Activated effector memory CD4-positive, alpha-beta T cell treated with anti-CD3 and anti-CD28 coated beads, Interleukin-2, amount 50 U/mL, for 16 hours (primary cell): ENCODE measurements at regions not wholly inside any gene's neighbourhood (a gene's known extent, or its start where the extent isn't known, plus 50 kb on each side); places are given as distances from the start of the nearest gene placed in this dataset.

Experiments
- DNase-seq: peaks from one replicate; pipeline ENCODE4 v3.0.0-alpha.2; 2020

- DNase-seq = no peak
Observed at GRCh38 chr1:218778257-218779126, 395.2 kb upstream of the LYPLAL1 start.

DNA sequence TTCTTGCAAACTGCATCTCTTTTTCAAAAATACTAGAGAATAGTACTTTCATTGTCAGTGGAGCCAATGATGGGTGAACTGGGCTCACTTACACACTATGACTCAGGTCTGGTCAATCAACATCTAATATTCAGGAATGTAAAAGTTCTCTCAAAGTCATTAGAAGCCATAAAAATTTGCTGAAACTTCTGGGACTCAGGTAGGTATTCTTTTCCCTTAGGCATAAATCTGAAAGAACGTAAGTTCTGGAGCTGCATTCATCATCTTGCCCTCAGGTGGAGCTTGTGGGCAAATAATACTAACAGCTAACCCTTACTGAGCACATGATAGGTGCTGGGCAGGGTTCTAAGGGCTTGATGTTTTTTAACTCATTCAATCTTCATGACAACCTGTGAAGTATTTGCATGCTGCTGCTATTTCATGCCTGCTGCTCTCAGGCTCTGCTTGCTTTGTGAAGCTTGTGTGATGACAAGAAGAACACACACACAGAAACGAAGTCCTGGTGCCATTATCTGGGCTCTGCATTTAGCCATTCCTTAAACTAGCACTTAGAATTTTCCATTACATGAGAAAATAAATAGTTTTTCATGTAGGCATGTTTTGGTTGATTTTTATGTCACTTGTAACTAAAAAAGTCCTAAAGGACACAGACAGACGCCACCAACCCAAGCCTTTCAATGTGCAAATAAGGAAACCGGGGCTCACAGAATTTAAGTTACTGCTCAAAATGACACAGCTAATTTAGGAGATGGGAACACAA is 394.2 kb upstream of the LYPLAL1 start:
- DNase-seq = no peak

DNA sequence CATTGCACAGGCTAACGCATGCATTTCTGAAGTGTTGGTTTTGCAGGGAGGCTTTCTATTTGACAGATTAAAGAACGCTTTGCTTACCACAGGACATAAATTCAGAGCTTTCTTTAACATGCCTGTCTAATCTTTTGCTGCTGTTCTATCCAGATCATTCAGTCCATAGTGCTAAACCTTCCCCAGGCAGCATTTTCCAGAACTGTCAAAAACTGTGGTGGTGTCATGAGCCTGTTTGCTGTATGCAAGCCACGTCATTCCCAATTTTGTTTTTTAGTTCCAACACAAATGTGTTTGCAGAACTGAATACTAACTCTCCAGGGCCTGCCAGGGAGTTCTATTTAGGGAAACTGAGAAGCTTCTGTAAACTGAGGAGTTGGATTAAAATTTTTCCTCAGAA is 390.5 kb upstream of the LYPLAL1 start:
- DNase-seq = no peak

DNA sequence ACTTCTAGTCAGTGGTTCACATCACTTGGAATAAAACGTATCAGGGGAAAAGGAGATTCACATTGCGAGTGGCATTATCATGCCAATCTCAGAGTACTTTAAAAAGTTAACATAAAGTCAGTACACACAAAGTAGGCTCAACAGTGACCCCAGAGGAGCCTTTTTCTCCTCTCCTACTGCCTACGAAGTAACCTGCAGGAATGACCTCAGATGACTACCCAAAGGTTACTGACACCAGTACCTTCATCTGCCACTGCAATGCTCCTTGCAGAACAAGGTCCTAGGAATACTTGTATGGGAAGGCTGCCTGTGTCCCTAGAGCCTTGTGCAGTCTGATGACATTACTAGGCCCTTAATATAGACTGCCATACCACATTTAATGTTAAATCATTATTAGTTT is 389.8 kb upstream of the LYPLAL1 start:
- no peak for DNase-seq

DNA sequence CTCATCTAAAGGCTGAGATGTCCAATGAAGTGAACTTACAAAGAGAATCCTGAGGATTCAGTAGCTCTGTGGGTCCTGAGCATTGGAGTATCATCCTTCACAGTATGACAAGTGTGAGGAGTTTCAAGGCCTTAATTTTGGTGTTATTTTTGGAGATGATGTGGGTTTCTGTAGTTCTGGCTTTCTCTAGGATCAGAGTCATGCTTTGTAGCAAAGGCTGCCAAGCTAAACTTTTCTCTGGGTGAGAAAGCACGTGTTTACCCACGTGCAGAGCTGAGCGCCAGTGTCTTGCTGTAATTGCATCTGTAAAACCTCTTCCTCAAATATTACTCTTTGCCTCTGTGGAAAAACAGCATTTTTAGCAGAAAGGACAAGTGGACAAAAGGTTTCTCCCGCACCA is 387.8 kb upstream of the LYPLAL1 start:
- no peak for DNase-seq

DNA sequence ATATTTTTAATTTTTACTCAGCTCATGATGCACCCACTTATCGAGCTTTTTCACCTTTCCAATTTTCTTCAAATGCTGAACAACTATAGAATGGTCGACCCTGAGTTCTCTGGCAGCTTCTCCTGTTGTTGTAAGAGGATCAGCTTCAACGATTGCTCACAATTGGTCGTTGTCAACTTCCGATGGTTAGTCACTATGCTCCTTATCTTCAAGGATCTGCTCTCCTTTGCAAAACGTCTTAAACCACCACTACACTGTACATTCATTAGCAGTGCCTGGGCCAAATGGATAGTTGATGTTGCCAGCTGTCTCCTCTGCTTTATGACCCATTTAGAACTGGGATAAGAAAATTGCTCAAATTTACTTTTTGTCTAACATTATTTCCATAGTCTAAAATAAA is 385.9 kb upstream of the LYPLAL1 start:
- no peak for DNase-seq

DNA sequence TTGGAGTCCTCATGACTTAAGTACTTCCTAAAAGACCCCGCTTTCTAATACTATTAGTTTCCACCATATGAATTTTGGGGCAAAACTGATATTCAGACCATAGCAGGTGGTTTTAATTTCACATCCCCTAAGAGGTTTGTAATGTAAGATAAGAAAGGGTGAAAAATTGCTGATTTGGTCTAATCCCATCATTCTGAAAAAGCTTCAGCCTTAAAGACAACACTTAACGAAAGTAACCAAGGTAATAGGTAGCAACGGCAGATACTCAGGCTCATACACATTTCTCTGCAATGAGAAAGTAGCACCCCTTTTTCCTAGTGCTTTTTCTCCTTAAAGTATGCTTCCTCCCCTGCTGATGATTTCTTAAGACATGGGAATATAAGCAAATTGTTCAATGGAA is 376.9 kb upstream of the LYPLAL1 start:
- DNase-seq = no peak

DNA sequence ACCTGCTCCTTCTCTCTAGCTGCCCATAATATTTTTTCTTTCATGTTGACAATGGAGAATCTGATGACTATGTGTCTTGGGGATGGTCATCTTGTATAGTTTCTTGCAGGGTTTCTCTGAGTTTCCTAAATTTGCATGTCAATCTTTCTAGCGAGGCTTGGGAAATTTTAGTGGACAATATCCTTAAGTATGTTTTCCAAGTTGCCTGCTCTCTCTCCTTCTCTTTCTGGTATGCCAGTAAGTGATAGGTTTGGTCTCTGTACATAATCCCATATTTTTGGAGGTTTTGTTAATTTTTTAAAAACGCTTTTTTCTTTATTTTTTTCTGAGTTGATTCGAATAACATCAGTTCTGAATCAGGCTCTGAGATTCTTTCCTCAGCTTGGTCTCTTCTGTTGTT is 370.9 kb upstream of the LYPLAL1 start:
- no peak for DNase-seq

DNA sequence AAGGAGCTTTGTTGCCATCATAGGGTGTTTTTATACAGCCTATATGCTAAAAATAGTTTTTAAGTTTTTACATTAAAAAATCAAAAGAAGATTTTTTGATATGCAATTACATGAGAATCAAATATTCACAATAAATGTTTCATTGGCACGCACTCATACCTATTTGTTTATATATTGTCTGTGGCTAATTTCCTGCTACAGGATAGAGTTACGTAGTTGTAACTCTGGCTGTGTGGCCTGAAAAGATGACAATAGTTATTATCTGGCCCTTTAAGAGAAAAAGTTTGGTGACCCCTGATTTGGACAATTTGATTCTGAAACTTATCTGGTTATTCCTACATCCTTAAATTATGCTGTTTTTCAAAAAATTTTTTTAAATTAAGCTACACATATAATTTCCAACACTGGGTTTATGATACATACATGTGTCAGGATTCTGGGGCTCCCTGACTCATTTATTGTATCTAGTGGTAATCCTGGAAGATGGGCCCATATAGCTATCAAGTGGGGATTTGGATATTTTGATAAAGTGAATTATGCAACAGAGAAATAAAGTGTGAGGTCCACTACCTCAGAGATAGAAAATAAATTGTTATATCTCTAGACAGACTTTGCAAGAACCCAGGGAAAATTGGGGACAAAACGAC is 370.2 kb upstream of the LYPLAL1 start:
- DNase-seq = no peak

DNA sequence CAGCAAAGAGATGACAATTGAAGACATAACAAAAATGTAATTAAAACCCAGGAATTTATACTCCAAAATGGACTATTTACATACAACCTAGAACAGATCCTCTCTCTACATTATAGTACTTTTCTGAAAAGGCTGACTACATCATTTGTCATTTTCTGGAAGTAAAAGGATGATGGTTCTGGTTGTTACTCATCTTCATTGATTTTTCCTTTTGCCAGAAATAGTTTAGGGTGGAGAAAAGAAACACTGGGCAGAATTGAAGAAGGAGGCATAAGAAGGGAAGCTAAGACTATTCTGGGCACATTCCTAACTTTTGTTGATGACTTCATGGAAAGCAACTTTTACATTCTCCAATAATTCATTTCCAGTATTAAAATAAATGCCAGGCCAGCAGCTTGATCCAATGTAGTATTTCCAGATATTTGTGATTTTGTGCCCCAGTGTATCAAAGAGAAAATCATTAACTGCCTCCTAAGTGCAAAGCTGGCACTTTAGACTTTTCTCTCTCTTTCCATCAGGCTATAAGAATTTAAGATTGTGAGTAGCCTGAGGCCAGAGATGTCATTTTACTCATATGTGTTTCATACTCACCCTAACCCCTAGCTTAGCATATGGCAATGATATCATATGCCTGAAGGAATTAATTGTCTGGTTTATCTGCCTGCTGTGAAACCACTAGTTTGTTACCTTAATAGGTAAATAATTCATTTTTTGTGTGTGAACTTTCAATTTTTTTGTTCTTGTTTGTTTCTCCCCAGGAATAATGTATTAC is 369.5 kb upstream of the LYPLAL1 start:
- DNase-seq = no peak

- no peak for DNase-seq
Observed at GRCh38 chr1:218809061-218809460, 364.6 kb upstream of the LYPLAL1 start.

DNA sequence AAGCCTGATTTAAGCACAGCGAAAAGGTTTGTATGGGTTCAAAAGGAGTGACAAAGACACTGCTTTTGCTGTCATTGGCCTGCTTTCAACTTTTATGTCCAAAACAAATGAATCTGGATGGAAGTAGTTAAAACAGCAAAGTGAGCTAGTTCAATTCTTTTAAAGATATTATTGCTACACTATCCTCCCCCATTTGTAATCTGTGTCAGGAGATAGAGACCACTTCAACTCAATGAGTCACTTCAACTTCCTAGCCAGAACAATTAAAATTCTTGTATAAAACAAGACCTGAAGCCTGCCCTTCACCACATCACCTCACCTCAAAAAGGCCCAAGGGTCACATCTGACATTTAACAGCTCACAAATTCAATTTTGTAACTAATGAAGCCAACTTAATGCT is 364.1 kb upstream of the LYPLAL1 start:
- no peak for DNase-seq

GRCh38 chr1:218810306-218810705 is 363.4 kb upstream of the LYPLAL1 start:
- no peak for DNase-seq

GRCh38 chr1:218811497-218811896 is 362.2 kb upstream of the LYPLAL1 start:
- DNase-seq = no peak

DNA sequence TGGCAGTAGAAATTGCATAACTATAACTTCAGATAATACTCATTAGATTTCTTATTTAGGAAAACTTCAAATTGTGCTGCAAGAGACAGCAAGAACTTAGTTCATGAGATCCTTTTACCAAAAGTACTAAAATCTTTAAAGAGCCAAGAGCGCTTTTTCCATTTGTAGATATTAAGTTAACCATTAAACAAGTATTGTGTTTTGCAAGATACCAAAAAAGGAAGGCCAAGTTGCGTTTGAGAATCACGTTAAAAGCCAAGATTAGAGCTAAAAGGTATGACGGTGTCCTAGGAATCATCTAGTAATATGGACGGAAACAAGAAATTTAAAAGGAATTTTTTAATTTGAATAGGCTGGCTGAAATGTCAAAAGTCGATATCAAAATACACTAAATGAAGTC is 361.3 kb upstream of the LYPLAL1 start:
- DNase-seq = no peak

- no peak for DNase-seq
Observed at GRCh38 chr1:218813237-218813636, 360.4 kb upstream of the LYPLAL1 start.

DNA sequence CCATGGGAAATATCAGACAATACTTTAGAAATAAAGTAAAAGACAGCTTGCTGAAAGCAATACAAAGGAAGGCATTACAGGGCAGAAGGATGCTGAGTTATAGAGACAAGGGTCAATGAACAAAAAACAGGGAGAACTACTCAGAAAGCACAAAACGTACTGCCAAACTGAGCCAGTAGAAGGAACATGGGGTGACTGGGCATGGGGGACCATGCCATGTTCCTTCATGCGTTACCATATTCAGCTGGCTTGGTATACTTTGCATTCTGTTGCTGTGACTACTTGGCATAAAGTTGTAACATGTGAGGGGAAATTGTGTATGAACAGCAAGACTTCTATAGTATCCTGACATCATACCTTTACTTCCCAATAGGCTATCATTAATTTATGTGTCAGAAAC is 358.6 kb upstream of the LYPLAL1 start:
- no peak for DNase-seq

- DNase-seq = no peak
Observed at GRCh38 chr1:218817071-218817470, 356.6 kb upstream of the LYPLAL1 start.

- no peak for DNase-seq
Observed at GRCh38 chr1:218817691-218818465, 355.8 kb upstream of the LYPLAL1 start.

DNA sequence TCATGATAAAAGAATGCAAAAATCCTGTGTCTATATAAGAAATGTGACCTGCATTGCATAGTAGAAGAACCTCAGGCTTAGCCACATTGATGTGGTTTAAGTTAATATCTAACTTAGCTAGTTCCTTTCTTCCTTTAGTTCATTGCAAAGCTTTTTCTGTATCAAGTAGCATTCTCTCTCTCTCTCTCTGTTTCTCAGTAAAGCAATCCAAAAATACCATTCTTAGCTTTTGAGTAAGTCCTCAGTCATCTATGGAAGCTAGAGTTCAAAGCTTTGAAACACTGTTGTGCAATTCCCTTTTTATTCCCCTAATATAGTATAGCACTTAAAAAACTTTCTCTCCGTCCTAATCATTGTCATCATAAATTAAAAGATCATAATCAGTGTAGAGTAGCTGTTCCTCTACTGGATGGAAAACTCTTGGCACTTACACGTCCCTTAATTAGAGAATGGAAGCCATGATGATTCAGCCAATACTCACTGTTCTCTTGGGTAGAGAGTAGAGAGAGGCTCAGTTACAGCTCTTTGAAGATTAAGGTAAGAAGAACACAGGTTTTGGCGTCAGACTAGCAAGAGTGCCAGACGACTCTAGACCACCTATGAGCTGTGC is 350.3 kb upstream of the LYPLAL1 start:
- DNase-seq = no peak

DNA sequence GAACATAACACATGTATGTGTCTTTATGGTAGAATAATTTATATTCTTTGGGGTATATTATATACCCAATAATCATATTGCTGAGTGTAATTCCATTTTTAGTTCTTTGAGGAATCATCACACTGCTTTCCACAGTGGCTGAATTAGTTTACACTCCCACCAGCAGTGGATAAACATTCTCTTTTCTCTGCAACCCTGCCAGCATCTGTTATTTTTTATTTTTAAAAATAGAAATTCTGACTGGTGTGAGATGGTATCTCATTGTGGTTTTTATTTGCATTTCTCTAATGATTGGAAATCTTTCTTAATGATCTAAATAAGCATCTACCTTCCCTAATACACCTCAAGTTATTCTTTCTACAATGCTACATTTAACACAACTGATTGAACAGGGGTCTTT is 346.2 kb upstream of the LYPLAL1 start:
- DNase-seq = no peak

GRCh38 chr1:218828125-218828650 is 345.5 kb upstream of the LYPLAL1 start:
- DNase-seq = no peak
